WTC11 (cell line): ENCODE measurements at regions not wholly inside any gene's neighbourhood (a gene's known extent, or its start where the extent isn't known, plus 50 kb on each side); places are given as distances from the start of the nearest gene placed in this dataset.

ENCODE experiments used
- ATF2 ChIP-seq: sonication (generic); formaldehyde crosslinking; IDR thresholded peaks from 2 replicates; pipeline ENCODE4 v1.8.1; 2022; ENCODE audit warnings: low read depth, missing genetic modification reagents, borderline replicate concordance
- CREM ChIP-seq: sonication (generic); formaldehyde crosslinking; IDR thresholded peaks from 2 replicates; pipeline ENCODE4 v1.8.1; 2022; ENCODE audit warnings: mild to moderate bottlenecking, missing genetic modification reagents, moderate library complexity
- CTCF ChIP-seq: fragments of 200-600 bp; IDR thresholded peaks from 2 replicates; pipeline ENCODE4 v1.8.0; 2022; ENCODE audit warnings: antibody characterized with exemption
- E2F5 ChIP-seq: sonication (generic); formaldehyde crosslinking; IDR thresholded peaks from 2 replicates; pipeline ENCODE4 v1.8.1; 2022; ENCODE audit warnings: mild to moderate bottlenecking, moderate library complexity, missing genetic modification reagents
- ELF4 ChIP-seq: sonication (generic); formaldehyde crosslinking; IDR thresholded peaks from 2 replicates; pipeline ENCODE4 v1.8.1; 2022; ENCODE audit warnings: low read depth, mild to moderate bottlenecking, moderate library complexity, missing genetic modification reagents
- ESRRA ChIP-seq: sonication (generic); formaldehyde crosslinking; IDR thresholded peaks from 2 replicates; pipeline ENCODE4 v1.8.1; 2022; ENCODE audit warnings: mild to moderate bottlenecking, missing genetic modification reagents, borderline replicate concordance
- FOXK1 ChIP-seq: sonication (generic); formaldehyde crosslinking; IDR thresholded peaks from 2 replicates; pipeline ENCODE4 v1.8.0; 2022; ENCODE audit warnings: mild to moderate bottlenecking, moderate library complexity, missing genetic modification reagents
- GABPB1 ChIP-seq: sonication (generic); formaldehyde crosslinking; IDR thresholded peaks from 2 replicates; pipeline ENCODE4 v1.8.1; 2023; ENCODE audit warnings: mild to moderate bottlenecking, missing genetic modification reagents
- IRF2 ChIP-seq: sonication (generic); formaldehyde crosslinking; IDR thresholded peaks from 2 replicates; pipeline ENCODE4 v1.8.0; 2022; ENCODE audit warnings: low read depth, missing genetic modification reagents, borderline replicate concordance
- JAZF1 ChIP-seq: fragments of 250-450 bp; sonication (Bioruptor Pico); IDR thresholded peaks from 2 replicates; pipeline ENCODE4 v1.9.0; 2021; ENCODE audit warnings: moderate library complexity, mild to moderate bottlenecking, inconsistent platforms
- SP1 ChIP-seq: sonication (generic); formaldehyde crosslinking; conservative IDR thresholded peaks from 2 replicates; pipeline ENCODE4 v1.8.1; 2022; ENCODE audit warnings: missing genetic modification reagents
- TCF7 ChIP-seq: sonication (generic); formaldehyde crosslinking; IDR thresholded peaks from 2 replicates; pipeline ENCODE4 v1.8.0; 2022; ENCODE audit warnings: mild to moderate bottlenecking, low read depth, missing genetic modification reagents, moderate library complexity
- USF1 ChIP-seq: sonication (generic); formaldehyde crosslinking; IDR thresholded peaks from 2 replicates; pipeline ENCODE4 v1.8.0; 2022; ENCODE audit warnings: mild to moderate bottlenecking, missing genetic modification reagents

- no peak for TF ChIP-seq GABPB1 (CRISPR knock-in tag)
- TF ChIP-seq ATF2, result no peak
- TF ChIP-seq CTCF, result no peak
- no peak for TF ChIP-seq CREM (CRISPR knock-in tag)
- TF ChIP-seq SP1, result no peak
- no peak for TF ChIP-seq FOXK1 (CRISPR knock-in tag)
- TF ChIP-seq IRF2, result no peak
- no peak for TF ChIP-seq TCF7
- TF ChIP-seq ESRRA (CRISPR knock-in tag), result no peak
- no peak for TF ChIP-seq USF1 (CRISPR knock-in tag)
- TF ChIP-seq E2F5, result no peak
- no peak for TF ChIP-seq ELF4
- no peak for TF ChIP-seq JAZF1 (CRISPR knock-in tag)
Measured at GRCh38 chr3:171948674-171949073, 90.7 kb upstream of the FNDC3B start.
